ENCODE measurements at regions not wholly inside any gene's neighbourhood (a gene's known extent, or its start where the extent isn't known, plus 50 kb on each side); places are given as distances from the start of the nearest gene placed in this dataset.

GRCh38 chrX:44470816-44471215 is 71.8 kb downstream of the FUNDC1 start:
- DNase-seq = no peak

GRCh38 chrX:44462850-44463249 is 79.8 kb downstream of the FUNDC1 start:
- DNase-seq = peak in 1 of 2 donors; percentile 6

DNA sequence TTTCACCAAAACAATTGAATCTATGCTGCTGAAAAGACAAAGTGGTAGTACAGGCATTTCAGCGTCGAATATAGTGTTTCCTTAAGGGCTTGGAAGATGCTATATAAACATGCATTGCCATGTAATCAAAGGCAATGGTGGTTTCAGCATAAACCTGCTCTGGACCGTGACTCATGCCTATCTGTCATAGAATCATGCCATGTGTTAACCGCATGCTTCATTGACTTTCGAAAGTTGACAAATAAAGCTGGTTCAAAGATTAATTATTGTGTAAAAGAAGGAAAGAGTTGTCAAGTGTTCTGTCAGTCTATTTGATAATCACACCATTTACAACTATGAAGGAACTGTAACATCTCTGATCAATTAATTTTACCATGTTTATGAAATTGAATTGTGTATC is 83.2 kb downstream of the FUNDC1 start:
- DNase-seq = no peak

GRCh38 chrX:44456685-44457084 is 86.0 kb downstream of the FUNDC1 start:
- no peak for DNase-seq

DNA sequence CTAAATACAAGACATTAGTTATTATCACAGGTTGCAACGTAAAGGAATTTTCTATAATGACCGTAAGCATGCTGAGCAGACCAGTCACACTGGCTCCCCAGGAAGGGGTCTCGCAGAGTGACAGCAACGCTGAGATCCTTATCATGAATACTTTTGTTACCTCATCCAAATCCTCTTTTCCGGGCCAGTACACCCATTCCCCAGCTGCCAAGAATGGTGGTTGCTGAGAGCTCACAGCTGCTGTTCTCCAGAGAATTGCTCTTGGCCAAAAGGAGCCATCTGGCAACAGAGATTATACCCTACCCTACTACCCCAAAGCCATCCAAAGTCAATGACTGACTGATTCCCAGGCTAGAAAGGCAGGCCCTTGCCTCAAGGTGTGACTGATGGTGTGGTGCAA is 91.6 kb downstream of the FUNDC1 start:
- DNase-seq = no peak

DNA sequence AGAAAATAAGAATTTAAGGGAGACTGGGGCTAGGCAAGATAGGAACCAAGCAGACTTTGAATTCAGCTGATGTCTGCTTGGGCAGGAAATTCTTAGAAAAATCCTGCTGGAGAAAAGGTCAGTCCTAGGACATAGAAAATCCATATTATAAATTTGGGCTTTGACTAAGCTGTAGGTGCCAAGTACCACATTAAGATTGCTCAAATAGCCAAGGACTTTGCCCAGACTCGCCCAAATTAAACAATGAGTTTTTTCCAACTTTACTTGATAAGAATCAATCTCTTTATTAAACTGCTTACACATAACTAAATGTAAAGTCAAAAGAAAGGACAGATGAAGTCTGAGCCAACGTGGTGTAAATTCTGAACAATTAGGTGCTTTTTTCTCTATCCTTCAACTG is 95.4 kb downstream of the FUNDC1 start:
- DNase-seq = no peak

- DNase-seq = no peak
These were observed 96.5 kb upstream of the EFHC2 start for GRCh38 chrX:44440006-44440405.

DNA sequence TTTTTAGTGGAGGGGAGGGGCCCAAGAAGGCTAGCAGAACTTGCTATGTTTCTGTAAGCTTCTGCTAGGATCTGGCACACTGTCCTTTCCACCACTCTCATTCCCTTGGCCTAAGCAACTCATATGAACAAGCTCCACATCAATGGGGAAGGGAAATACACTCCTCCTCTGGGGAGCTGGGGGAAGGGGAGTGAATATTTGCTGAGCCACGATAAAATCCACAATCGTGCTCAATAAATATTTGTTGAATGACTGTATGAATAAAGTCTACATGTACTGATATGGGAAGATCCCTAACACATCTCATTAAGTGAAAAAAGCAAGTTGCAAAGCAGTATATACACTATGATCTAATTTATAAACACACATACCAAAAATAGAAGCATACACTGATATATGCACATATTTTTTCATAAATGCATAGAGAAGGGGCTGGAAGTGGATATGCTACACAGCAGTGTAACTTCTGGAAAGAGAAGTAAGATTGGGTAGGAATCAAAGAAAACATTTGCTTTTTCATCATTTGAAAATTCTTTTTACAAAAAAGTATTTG is 95.8 kb upstream of the EFHC2 start:
- DNase-seq = no peak

- no peak for DNase-seq
These were observed 91.6 kb upstream of the EFHC2 start for GRCh38 chrX:44435047-44435446.

DNA sequence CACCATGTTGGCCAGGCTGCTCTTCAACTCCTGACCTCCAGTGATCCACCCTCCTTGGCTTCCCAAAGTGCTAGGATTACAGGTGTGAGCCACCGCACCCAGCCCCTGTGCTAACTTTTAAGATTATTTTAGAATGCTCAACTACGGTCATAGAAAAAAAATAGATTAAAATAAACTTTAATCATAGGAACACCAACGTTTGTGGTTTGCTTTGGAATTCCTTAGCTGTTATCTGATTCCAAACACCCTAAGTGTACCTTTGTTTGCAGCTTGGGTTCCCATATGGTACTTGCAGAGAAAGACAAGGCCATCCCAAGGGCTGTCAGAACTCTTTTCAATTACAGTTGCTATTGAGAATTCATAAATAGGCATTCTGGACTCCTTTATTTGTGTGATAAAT is 90.1 kb upstream of the EFHC2 start:
- no peak for DNase-seq

GRCh38 chrX:44432641-44433040 is 89.2 kb upstream of the EFHC2 start:
- no peak for DNase-seq

- DNase-seq = no peak
These were observed 87.7 kb upstream of the EFHC2 start for GRCh38 chrX:44431194-44431593.

GRCh38 chrX:44428989-44429627 is 85.6 kb upstream of the EFHC2 start:
- DNase-seq = no peak

DNA sequence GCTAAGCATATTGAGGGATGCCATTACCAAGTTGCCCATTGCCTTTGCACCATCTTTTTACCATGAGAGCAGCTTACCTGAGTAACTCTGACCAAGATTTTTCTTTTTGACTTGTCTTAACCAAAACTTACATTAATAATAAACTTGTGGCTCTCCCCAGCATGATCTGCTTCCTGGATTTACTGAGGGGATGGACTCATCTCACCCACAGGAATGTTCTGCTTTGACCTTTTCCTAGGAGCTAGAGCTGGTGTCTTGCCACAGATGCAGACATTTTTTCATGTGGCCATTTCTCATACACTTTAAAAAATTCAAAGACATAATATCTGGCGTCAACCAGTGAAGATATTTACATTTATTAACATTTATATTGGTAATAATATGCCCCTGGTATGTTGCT is 79.2 kb upstream of the EFHC2 start:
- DNase-seq = no peak

DNA sequence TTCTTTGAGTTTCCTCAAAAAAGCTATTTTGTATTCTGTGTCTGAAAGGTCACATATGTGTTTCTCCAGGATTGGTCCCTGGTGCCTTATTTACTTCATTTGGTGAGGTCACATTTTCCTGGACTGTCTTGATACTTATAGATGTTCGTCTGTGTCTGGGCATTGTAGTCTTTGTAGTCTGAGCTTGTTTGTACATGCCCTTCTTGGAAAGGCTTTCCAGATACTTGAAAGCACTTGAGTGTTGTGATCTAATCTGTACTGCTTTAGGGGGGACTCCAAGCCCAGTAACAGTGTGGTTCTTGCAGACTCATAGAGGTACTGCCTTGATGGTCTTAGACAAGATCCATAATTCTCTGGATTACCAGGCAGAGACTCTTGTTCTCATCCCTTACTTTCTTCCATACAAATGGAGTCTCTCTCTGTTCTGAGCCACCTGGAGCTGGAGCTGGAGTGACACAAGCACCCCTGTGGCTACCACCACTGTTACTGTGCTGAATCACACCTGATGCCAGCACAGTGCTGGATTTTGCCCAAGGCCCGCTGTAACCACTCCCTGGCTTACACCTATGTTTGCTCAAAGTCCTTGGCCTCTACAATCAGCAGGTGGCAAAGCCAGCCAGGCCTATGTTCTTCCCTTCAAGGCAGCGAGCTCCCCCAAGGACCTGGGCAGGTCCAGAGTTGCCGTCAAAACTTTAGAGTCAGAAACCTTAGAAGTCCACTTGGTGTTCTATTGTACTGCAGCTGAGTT is 72.3 kb upstream of the EFHC2 start:
- DNase-seq = no peak

DNA sequence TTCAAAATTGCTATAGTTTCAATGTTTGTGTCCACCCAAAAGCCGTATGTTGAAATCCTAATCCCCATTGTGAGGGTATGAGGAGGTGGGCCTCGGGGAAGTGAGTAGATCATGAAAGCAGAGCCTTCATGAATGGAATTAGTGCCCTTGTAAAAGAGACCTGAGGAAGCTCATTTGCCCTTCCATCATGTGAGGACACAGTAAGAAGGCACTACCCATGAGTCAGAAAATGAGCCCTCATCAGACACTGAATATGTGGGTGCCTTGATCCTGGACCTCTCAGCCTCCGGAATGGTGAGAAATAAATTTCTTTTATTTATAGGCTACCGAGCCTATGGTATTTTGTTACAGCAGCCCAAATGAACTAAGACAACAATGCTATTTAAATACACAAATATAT is 57.7 kb upstream of the EFHC2 start:
- DNase-seq = no peak

GRCh38 chrX:44400588-44400987 is 57.1 kb upstream of the EFHC2 start:
- no peak for DNase-seq

GRCh38 chrX:44400161-44400560 is 56.7 kb upstream of the EFHC2 start:
- DNase-seq = no peak
